HG03432 (cell line): ENCODE measurements at regions not wholly inside any gene's neighbourhood (a gene's known extent, or its start where the extent isn't known, plus 50 kb on each side); places are given as distances from the start of the nearest gene placed in this dataset.
"Not testable (repeated sequence)": the region's sequence is repeated elsewhere in the genome, so short reads cannot be mapped to it uniquely, and the experiment has no call there.

Experiments used
- ATAC-seq: cut with Tn5 transposase; IDR thresholded peaks from one replicate; pipeline ENCODE4 v1.9.1; 2021; ENCODE audit warnings: mild to moderate bottlenecking, moderate library complexity; ENCODE audit not compliant: unreplicated experiment

DNA sequence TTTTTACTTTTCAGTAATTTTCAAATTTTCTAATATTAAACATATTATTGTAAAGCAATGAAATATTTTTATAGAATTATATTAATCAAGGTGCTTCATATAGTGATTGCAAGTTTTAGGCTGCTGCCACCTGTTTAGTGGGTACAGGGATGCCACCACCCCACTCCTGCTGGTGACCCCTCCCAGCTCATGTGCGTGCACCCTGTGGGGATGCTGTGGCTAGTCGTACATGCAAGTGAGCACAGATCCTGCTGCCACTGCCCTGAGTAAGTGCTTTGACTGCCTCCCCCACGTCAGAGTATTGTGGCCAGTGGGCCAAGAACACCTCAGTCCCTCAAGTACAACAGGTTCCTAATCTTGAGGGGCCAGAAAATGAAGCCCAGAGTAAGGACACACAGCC is 320.1 kb upstream of the DDI1 start:
- no peak for ATAC-seq

DNA sequence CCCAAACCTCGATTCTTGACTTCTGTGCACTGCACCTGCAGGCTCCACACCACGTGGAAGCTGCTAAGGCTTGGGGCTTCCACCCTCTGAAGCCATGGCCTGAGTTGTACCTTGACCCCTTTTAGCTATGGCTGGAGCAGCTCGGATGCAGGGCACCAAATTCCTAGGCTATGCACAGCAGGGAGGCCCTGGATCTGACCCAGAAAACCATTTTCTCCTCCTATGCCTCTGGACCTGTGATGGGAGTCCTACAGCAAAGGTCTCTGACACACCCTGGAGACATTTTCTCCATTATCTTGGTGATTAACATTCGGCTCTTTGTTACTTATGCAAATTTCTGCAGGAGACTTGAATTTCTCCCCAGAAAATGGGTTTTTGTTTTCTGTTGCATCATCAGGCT is 309.2 kb upstream of the DDI1 start:
- no peak for ATAC-seq

DNA sequence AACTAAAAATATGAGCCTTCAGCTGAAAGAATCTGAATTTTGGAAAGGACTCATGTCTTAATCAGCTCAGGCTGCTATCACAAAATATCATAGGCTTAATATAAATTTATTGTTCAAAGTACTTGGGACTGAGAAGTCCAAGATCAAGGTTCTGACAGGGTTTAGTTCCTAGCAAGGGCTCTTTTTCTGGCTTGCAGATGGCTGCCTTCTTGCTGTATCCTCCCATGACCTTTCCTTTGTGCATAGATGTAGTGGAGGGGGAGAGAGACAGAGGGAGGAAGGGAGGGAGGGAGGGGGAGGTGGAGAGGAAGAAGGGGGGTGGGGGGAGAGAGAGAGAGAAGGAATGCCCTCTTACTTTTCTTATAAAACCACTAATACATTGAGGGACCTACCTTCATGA is 306.8 kb upstream of the DDI1 start:
- no peak for ATAC-seq

DNA sequence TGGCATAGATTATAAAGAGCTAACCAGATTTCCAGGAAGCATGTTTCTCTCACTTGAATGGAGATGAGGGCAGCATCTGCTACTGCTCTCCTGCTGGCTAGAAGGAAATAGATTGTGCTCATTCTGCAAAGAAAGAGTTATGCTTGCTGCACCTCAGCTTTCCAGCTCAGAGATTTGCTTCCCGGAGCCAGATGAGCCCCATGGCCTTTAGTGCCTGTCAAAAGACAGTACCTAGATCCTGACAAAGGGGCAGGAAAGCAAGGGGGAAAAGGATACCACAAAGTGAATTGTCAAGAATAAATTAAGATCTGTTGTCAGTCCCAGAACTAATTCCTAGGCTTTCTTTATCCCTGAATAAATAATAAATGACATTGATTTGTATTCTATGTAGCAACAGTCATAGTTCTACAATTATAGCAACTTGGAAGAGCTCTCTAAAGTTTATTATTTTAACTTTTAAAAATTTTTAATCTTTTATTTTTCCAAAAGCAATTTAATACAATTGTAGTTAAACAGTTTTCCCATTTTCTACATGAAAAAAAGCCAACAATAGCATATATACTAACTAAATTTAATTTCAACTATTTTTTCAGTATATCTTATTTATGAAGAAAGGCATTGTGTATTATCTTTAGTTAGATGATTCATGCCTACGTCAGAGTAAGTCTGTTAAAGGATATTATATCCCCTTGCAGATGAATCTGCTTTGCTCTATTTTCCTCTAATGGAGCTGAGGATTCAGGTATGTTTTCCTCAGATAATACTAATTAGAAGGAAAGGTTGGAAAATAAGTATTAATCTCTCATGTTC is 306.1 kb upstream of the DDI1 start:
- no peak for ATAC-seq

DNA sequence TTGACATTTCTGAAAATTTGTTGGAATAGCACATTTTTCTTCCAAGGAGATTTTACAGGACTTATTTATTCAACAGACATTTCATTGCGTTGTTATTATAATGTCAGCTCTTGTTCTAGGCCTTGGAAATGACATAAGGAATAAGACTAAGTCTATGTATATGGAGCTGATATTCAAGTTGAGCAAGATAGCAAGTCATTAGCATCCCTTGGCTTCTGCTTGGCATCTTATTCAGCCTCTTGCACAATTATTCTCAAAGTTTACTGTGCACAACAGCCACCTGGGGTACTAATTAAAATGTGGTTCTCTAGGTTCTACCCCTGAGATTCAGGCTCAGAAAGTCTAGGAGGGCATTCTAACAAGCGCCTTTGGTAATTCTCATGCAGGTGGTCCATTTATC is 304.8 kb upstream of the DDI1 start:
- ATAC-seq, result no peak

DNA sequence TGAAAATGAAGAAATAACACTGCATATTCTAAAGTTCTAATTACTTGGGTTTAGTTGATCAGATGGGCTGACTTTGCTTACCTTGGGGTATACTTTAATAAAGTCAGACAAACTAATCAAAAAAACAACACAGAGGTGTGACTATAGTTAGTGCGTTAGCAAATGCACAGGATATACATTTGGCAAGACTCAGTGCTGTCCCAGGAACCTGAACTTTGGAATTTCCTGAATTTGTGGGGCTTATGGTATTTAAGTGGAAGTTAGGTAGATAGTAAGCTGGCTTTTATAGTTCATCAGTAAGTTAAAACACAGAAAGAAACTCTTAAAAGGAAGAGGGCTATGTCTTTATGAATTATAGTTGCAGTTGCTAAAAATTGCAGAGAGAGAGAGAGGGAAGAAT is 302.6 kb upstream of the DDI1 start:
- no peak for ATAC-seq

DNA sequence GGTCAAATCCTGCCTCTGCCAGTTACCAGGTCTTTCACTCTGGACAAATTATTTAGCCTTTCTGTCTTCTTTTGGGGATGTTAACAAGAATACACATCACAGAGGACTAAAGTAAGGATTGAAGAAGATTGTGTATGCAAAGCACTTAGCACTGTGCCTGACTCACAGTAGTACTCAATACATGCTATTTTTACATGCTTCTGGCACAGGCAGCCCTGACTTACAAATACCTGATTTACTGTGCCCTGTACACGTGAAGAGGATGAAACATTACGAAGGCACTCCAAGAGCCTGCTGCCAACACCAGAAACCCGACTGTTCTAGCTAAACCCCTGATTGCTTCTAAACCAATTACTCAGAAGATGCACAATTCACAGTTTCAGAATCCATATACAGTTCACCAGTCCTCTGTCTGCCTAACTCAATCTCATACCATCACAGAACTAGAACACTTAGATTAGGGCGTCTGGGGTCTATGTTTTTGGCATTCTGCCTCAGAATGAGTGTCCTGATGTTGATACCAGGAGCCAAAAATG is 300.9 kb upstream of the DDI1 start:
- no peak for ATAC-seq

DNA sequence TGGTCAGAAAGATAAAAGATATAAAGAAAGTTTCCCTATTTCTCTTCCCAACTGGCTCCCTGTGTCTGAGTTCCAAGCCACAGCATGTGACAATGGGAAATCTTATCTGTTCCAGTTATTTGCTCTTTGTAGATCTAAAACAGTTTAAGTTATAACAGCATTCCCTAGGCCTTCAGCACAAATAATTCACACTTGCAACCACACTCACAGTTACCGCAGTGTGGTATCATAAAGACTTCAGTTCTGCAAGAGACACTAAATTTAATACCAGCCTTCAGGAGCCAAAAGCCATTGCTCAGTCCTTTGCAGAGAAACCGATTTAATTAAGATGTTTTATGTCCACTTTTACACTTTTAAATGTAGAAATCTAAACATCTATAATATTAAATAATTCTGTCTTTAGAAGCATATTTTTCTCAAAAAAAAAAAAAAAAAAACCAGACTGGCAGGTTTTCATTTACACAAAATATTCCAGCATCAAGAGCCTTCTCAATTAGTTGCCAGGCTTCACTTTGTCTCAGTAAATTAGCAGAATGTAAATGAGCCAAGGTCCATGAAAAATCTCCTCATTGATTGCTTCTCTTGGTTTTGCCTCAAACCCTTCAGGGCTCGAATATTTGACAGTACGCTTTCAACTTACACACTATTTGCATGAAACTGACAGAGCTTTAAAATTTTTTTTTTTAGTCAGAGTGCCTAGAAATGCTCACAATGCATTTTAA is 300.0 kb upstream of the DDI1 start:
- no peak for ATAC-seq

DNA sequence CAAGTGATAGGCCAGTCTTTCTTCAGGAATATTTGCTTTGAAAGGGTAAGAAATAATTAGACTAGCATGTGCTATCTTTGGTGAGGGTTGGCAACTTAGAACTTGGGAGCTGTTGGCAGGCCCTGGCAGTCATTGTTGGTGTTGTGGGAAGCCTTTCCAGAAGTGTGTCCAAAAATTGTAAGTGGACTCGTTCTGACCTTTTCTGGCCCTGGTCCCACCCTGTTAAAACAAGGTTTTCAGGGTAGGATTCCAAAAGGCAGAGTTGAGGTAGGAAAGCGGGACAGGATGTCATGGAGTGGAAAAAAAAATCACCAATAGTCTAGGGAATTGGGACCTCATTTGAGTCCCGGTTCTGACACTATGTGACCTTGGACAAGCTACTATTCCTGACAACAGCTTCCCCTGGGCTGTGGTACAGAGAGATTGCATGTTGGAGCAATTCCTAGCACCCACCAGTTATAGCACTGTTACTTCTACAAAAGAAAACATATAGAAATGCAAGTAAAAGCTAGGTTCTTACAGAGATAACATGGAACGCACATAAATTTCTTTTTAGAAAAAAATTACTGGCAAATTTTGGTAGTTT is 299.3 kb upstream of the DDI1 start:
- no peak for ATAC-seq

DNA sequence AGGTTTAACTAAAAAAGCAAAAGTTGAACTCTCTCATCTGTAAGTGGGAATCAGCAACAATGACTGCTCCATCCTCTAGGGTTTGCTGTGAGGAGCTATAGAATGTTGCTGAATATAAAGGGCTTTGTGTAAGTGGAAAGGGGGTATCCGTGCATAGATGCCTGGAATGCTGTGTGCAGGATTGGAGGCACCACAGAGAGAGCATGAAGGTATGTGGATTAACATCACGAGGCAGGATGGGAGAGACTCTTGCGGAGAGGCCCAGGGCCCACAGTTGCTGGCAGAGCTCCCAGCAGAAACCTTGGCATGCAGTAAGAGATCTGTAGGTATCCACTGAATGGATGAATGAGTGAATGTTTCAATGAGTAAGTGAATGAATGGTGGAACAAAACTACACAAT is 298.7 kb upstream of the DDI1 start:
- no peak for ATAC-seq

DNA sequence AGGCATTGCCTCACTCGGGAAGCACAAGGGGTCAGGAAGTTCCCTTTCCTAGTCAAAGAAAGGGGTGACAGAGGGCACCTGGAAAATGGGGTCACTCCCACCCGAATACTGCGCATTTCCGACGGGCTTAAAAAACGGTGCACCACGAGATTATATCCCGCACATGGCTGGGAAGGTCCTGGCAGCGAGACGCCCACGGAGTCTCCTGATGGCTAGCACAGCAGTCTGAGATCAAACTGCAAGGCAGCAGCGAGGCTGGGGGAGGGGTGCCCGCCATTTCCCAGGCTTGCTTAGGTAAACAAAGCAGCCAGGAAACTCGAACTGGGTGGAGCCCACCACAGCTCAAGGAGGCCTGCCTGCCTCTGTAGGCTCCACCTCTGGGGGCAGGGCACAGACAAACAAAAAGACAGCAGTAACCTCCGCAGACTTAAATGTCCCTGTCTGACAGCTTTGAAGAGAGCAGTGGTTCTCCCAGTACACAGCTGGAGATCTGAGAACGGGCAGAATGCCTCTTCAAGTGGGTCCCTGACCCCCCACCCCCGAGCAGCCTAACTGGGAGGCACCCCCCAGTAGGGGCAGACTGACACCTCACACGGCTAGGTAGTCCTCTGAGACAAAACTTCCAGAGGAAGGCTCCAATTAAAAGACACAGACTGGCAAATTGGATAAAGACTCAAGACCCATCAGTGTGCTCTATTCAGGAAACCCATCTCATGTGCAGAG is 297.2 kb upstream of the DDI1 start:
- ATAC-seq, result not testable (repeated sequence)

DNA sequence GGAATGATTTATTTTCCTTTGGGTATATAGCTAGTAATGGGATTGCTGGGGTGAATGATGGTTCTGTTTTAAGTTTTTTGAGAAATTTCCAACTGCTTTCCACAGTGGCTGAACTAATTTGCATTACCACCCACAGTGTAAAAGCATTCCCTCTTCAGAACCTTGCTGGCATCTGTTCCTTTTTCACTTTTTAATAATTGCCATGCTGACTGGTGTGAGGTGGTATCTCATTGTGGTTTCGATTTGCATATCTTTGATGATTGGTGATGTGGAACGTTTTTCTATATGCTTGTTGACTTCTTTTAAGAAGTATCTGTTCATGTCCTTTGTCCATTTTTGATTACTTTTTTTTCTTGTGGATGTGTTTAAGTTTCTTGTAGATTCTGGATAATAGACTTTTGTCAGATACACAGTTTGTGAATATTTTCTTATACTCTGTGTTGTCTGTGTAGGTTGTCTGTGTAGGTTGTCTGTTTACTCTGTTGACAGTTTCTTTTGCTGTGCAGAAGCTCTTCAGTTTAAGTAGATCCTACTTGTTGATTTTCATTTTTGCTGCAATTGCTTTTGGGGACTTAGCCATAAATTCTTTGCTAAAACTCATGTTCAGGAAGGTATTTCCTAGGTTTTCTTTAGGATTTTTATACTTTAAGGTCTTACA is 291.8 kb upstream of the DDI1 start:
- ATAC-seq, result peak; percentile 85

DNA sequence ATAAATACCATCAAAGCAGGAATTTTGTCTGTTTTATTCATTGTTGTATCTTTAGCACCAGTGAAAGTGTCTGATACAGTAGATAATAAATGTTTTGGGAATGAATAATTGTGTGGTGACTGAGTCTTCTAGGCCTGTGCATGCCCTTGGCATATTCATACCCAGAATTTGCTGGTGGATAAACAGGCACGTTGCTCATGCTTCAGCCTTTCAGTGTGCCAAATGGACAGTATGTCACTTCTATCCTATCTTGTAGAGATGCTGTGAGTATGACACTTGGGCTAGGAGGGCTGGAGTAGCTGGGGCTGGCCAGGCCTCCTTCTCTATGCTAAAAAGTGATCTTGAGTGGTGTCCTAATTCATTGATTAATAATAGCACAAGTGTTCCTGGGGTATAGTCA is 287.3 kb upstream of the DDI1 start:
- no peak for ATAC-seq

DNA sequence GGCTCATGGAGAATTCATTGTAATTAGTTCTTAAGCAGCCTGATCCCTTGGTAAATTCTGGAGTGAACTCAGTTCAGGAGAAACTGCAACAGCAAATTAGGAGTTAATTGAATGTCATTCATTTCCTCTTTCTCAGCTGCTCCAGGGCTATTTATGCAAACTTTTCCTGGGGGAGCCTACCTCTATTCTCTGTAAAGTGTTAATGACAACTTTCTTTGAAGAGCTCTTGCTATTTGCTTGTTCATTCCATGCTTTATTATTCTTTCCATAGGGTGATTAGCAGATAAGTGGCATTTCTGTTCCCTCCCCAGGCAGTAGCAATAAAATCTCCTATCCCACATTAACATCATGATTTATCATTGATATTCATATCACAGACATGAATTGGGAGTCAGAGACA is 267.6 kb upstream of the DDI1 start:
- ATAC-seq, result no peak

DNA sequence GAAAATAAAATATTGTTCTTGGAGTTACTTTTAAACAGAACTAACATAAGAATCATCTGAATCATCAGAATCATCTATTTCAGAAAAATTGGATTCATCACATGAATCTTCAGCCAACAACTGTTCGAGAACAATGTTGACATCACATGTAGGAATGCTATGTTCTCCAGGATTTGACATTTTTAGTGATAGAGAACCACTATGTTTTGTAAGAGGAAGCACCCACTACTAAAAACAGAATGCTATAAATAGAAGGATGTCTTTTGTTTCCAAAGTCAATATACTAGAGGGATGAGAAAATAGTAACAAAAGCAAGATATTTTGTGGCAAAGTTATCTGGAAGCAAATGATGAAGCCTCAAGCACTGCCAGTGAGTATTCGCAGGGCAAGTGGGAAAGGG is 263.4 kb upstream of the DDI1 start:
- ATAC-seq, result no peak

DNA sequence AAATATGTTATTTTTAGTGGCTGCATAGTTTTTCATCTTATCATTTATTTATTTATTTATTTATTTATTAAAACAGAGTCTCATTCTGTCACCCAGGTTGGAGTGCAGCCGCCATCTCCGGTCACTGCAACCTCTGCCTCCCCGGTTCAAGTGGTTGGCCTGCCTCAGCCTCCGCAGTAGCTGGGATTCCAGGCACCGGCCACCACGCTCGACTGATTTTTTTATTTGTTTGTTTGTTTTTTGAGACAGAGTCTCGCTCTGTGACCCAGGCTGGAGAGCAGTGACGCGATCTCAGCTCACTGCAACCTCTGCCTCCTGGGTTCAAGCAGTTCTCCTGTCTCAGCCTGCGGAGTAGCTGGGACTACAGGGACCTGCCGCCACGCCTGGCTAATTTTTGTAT is 262.9 kb upstream of the DDI1 start:
- ATAC-seq, result no peak

DNA sequence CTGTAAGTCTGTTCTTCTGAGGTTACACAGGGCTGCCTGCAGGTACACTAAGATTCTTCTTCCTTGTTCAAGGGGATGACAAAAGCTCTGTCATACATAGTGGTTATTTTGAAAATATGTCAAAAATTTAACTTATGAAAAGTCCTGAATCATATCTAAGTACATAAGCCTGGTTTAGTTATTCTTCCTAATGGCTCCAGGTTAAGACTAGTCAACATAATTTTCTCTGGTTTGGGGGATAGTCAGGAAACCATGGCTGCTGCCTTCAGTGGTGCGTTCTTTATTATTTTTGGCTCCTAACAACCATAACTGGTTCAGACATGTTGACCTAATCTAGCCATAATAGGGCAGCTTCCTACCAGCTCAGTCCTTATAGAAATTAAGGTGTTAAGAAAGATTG is 257.4 kb upstream of the DDI1 start:
- ATAC-seq, result no peak

DNA sequence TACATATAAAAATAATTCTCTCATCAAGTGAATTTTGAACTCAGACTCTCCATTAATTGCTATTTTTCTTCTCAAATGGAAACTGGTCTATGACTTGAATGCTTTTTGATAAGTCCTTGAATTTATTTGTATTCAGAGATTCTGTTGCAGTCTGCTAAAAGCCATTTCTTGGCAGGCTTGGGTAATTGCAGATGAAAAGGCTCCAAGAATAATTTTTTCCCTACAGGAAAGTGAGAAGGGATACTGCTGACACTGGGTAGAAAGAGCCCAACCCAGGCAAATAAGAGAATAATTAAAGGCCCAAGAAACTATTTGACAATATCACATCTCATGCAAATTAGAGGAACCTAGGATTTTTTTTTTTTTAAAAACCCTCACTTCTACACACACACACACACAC is 246.5 kb upstream of the DDI1 start:
- ATAC-seq, result no peak

DNA sequence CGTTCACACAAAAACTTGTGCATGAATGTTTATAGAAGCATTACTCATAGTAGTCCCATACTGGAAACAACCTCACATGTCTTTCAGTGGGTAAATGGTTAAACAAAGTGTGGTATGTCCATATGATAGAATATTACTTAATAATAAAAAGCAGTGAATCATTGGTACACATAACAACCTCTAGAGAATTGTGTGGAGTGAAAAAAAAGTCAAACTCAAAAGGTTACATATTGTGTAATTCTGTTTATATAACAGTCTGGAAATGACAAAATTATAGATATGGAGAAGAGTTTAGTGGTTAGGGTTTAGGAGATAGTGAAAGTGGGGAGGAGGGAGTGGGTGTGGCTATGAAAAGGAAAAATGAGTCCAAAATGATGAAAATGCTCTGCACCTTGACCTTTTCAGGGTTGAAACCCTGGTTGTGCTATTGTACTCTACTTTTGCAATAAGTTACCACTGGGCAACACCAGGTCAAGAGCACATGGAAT is 243.4 kb upstream of the DDI1 start:
- no peak for ATAC-seq

DNA sequence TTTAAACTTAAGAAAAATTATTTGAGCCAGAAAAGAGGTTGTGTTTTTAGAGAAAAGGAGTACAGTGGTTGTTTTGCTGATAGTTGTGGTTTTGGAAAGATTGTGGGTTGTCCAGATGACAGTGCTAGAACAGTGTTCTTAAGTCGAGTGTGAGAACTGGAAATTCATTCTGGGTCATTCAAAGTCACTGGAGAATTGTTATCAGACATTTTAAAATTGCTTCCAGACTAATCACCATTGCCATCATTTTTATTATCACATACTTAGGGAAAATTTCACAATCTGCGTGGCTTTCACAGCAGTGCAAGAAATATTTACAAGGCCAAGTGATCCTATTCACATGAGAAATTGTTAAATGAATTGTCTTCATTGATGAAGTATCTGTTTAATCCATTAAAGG is 242.2 kb upstream of the DDI1 start:
- no peak for ATAC-seq

DNA sequence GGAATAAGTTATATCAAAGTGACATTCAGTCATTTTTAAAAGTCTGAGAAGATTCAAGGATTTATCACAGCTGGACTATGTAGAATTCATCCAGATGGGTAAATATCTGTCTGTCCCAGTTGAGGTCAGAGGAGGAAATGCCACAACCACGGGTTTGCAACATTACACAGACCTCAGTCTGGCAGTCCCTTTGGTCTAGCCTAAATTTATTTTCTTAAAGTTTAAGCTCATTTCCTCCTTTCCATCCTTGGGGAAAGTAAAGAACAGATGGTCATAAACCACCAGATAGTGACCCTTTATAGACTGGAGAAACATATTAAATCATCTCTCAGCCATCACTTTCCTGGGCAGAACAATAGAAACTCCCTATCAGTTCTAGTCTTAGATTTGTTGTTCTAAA is 238.4 kb upstream of the DDI1 start:
- ATAC-seq, result no peak
